H1 (cell line): ENCODE measurements at regions not wholly inside any gene's neighbourhood (a gene's known extent, or its start where the extent isn't known, plus 50 kb on each side); places are given as distances from the start of the nearest gene placed in this dataset.

Source experiments
- CTCF ChIA-PET: fragments of 300-600 bp; sonication (Branson Sonifier 250); formaldehyde crosslinking; loops from one replicate; lab custom pipeline; 2021; ENCODE audit not compliant: partially characterized antibody; lab: Charles Lee
- POLR2A ChIA-PET: fragments of 300-600 bp; sonication (Branson Sonifier 250); formaldehyde crosslinking; loops from one replicate; lab custom pipeline; 2021; ENCODE audit warnings: inconsistent platforms; ENCODE audit not compliant: partially characterized antibody; lab: Charles Lee
- DNase-seq, 2 experiments: peaks; one replicate each; pipeline versions ENCODE4 v3.0.0 to v3.0.0-alpha.2; 2010 to 2022; ENCODE audit warnings: low spot score in 2 of 2, low read depth in 1 of 2, mixed read lengths in 1 of 2
- FAIRE-seq: peaks from 2 replicates; lab custom pipeline; 2011; peaks lifted over from hg19 to GRCh38; lab: Jason Lieb, UNC
- H2AFZ ChIP-seq: 2 replicates; pipeline ENCODE4 v1.8.1; 2012; ENCODE audit warnings: low read length, inconsistent platforms
- H2AK5ac ChIP-seq: 2 replicates; pipeline ENCODE4 v1.6.1; 2013; ENCODE audit warnings: low read depth, low read length
- H2BK120ac ChIP-seq: replicated peaks from 2 replicates; pipeline ENCODE3; 2013; ENCODE audit warnings: low read depth, low read length, inconsistent platforms
- H2BK12ac ChIP-seq: 2 replicates; pipeline ENCODE4 v1.6.1; 2013; ENCODE audit warnings: low read depth, low read length
- H2BK15ac ChIP-seq: 2 replicates; pipeline ENCODE4 v1.6.1; 2013; ENCODE audit warnings: low read length
- H2BK20ac ChIP-seq: 2 replicates; pipeline ENCODE4 v1.6.1; 2013; ENCODE audit warnings: low read length
- H2BK5ac ChIP-seq: 2 replicates; pipeline ENCODE4 v1.6.1; 2013; ENCODE audit warnings: low read depth, low read length
- H3K14ac ChIP-seq: 2 replicates; pipeline ENCODE4 v1.6.1; 2013; ENCODE audit warnings: inconsistent platforms; ENCODE audit not compliant: insufficient read length
- H3K18ac ChIP-seq: 2 replicates; pipeline ENCODE4 v1.6.1; 2013; ENCODE audit warnings: low read length; ENCODE audit errors: extremely low read depth
- H3K23ac ChIP-seq: 2 replicates; pipeline ENCODE4 v1.6.1; 2013; ENCODE audit warnings: inconsistent platforms; ENCODE audit not compliant: insufficient read length
- H3K23me2 ChIP-seq: 2 replicates; pipeline ENCODE4 v1.6.1; 2013; ENCODE audit warnings: low read depth, low read length
- H3K27ac ChIP-seq: 2 replicates; pipeline ENCODE4 v1.6.1; 2011; ENCODE audit warnings: low read depth, low read length, inconsistent platforms
- H3K27me3 ChIP-seq, 4 experiments: replicated peaks in 1 of 4; 1 replicate in 1 of 4; 2 replicates in 3 of 4; pipeline versions ENCODE4 v1.6.1 to v1.8.1; 2011 to 2013; ENCODE audit warnings: low read length in 3 of 4, mild to moderate bottlenecking in 3 of 4, inconsistent platforms in 2 of 4, mixed read lengths in 2 of 4, moderate library complexity in 1 of 4; ENCODE audit not compliant: control insufficient read depth in 3 of 4, insufficient read depth in 3 of 4; ENCODE audit errors: extremely low read depth in 1 of 4
- H3K36me3 ChIP-seq, 4 experiments: 2 replicates each; pipeline versions ENCODE4 v1.6.1 to v1.8.1; 2011 to 2013; ENCODE audit warnings: mild to moderate bottlenecking in 4 of 4, low read length in 3 of 4, moderate library complexity in 2 of 4, control low read depth in 1 of 4, inconsistent platforms in 1 of 4; ENCODE audit not compliant: insufficient read depth in 4 of 4, control insufficient read depth in 2 of 4
- H3K4ac ChIP-seq: replicated peaks from 2 replicates; pipeline ENCODE3; 2013; ENCODE audit warnings: low read length, low read depth, mixed read lengths, inconsistent platforms; ENCODE audit not compliant: insufficient read length
- H3K4me1 ChIP-seq, 4 experiments: replicated peaks in 1 of 4; 1 replicate in 1 of 4; 2 replicates in 3 of 4; pipeline versions ENCODE4 v1.6.1 to v1.8.1; 2011 to 2013; ENCODE audit warnings: low read length in 3 of 4, inconsistent platforms in 2 of 4, mixed read lengths in 1 of 4; ENCODE audit not compliant: insufficient read depth in 4 of 4, control insufficient read depth in 3 of 4
- H3K4me2 ChIP-seq, 2 experiments: 2 replicates each; pipeline versions ENCODE4 v1.6.1 to v1.8.1; 2011 to 2013; ENCODE audit warnings: low read depth in 2 of 2, low read length in 2 of 2, control low read depth in 1 of 2, inconsistent platforms in 1 of 2, mild to moderate bottlenecking in 1 of 2; ENCODE audit not compliant: insufficient read depth in 1 of 2
- H3K4me3 ChIP-seq, 4 experiments: fragments of 200-600, 300-600 bp in 1 of 4; sonication (generic), shearing (Covaris generic), sonication (Bioruptor Twin) in 1 of 4; 2 replicates each; pipeline versions ENCODE4 v1.5.1 to v1.8.1; 2011 to 2016; ENCODE audit warnings: low read length in 4 of 4, low read depth in 3 of 4, control low read depth in 2 of 4, inconsistent platforms in 2 of 4, mild to moderate bottlenecking in 2 of 4, mixed read lengths in 1 of 4, moderate library complexity in 1 of 4; ENCODE audit not compliant: insufficient read depth in 2 of 4; ENCODE audit errors: extremely low read depth in 1 of 4
- H3K56ac ChIP-seq: replicated peaks from 2 replicates; pipeline ENCODE3; 2013; ENCODE audit warnings: low read depth, mild to moderate bottlenecking, mixed read lengths, low read length, inconsistent platforms; ENCODE audit not compliant: insufficient read length
- H3K79me1 ChIP-seq: 2 replicates; pipeline ENCODE4 v1.6.1; 2013; ENCODE audit warnings: low read depth, low read length, control low read depth
- H3K79me2 ChIP-seq, 2 experiments: 2 replicates each; pipeline versions ENCODE4 v1.6.1 to v1.8.1; 2012 to 2013; ENCODE audit warnings: low read length in 2 of 2, mild to moderate bottlenecking in 2 of 2, inconsistent platforms in 1 of 2; ENCODE audit not compliant: insufficient read depth in 2 of 2, control insufficient read depth in 1 of 2
- H3K9ac ChIP-seq, 4 experiments: replicated peaks in 1 of 4; 1 replicate in 1 of 4; 2 replicates in 3 of 4; pipeline versions ENCODE4 v1.6.1 to v1.8.1; 2011 to 2013; ENCODE audit warnings: low read depth in 3 of 4, low read length in 3 of 4, control low read depth in 2 of 4, mild to moderate bottlenecking in 2 of 4, moderate library complexity in 2 of 4, inconsistent platforms in 1 of 4; ENCODE audit errors: extremely low read depth in 1 of 4
- H3K9me3 ChIP-seq, 2 experiments: 2 replicates each; pipeline versions ENCODE4 v1.6.1 to v1.8.1; 2012 to 2013; ENCODE audit warnings: mild to moderate bottlenecking in 2 of 2, moderate library complexity in 2 of 2, control low read depth in 1 of 2, inconsistent platforms in 1 of 2, low read depth in 1 of 2, low read length in 1 of 2, mixed read lengths in 1 of 2; ENCODE audit not compliant: insufficient read depth in 2 of 2
- H4K20me1 ChIP-seq, 2 experiments: replicated peaks in 1 of 2; 2 replicates each; pipeline versions ENCODE3 to v1.8.1; 2011 to 2013; ENCODE audit warnings: inconsistent platforms in 2 of 2, low read length in 2 of 2, mild to moderate bottlenecking in 1 of 2; ENCODE audit not compliant: insufficient read depth in 2 of 2, control insufficient read depth in 1 of 2
- H4K5ac ChIP-seq: 2 replicates; pipeline ENCODE4 v1.6.1; 2013; ENCODE audit warnings: low read length, low read depth, mixed read lengths, inconsistent platforms; ENCODE audit not compliant: insufficient read length
- H4K8ac ChIP-seq: 2 replicates; pipeline ENCODE4 v1.8.0; 2013; ENCODE audit warnings: mild to moderate bottlenecking, moderate library complexity, low read length, inconsistent platforms; ENCODE audit not compliant: insufficient read depth; ENCODE audit errors: extremely low read depth
- H4K91ac ChIP-seq: replicated peaks from 2 replicates; pipeline ENCODE3; 2013; ENCODE audit warnings: low read length, mixed read lengths, inconsistent platforms; ENCODE audit not compliant: insufficient read length
- ATF2 ChIP-seq: IDR thresholded peaks from 2 replicates; pipeline ENCODE4 v1.6.1; 2012; ENCODE audit warnings: low read length, inconsistent platforms
- EGR1 ChIP-seq: IDR thresholded peaks from 2 replicates; pipeline ENCODE4 v1.6.1; 2011; ENCODE audit warnings: low read depth, low read length, borderline replicate concordance
- FOSL1 ChIP-seq: IDR thresholded peaks from 2 replicates; pipeline ENCODE4 v1.6.1; 2011; ENCODE audit warnings: mild to moderate bottlenecking, low read depth, low read length, moderate library complexity; ENCODE audit not compliant: insufficient read depth
- JUND ChIP-seq: IDR thresholded peaks from 2 replicates; pipeline ENCODE4 v1.6.1; 2011; ENCODE audit warnings: mild to moderate bottlenecking, improper control_type of control experiment, low read length
- NRF1 ChIP-seq: IDR thresholded peaks from 2 replicates; pipeline ENCODE4 v1.6.1; 2011; ENCODE audit warnings: mild to moderate bottlenecking, low read depth, low read length, improper control_type of control experiment
- POU5F1 ChIP-seq: IDR thresholded peaks from 2 replicates; pipeline ENCODE4 v1.6.1; 2011; ENCODE audit warnings: low read depth, mild to moderate bottlenecking, low read length, moderate library complexity
- SP1 ChIP-seq: IDR thresholded peaks from 2 replicates; pipeline ENCODE4 v1.6.1; 2011; ENCODE audit warnings: low read depth, low read length
- TEAD4 ChIP-seq: IDR thresholded peaks from 2 replicates; pipeline ENCODE4 v1.6.1; 2012; ENCODE audit warnings: low read depth, low read length, inconsistent platforms, mixed read lengths
- USF2 ChIP-seq: IDR thresholded peaks from 2 replicates; pipeline ENCODE4 v1.6.1; 2011; ENCODE audit warnings: low read length, improper control_type of control experiment
- WGBS, 2 experiments: shearing (Covaris generic) in 1 of 2; methylation state at CpG; one replicate each; pipeline versions ENCODE4 v1.1.6 to v1.1.7; 2013 to 2015; ENCODE audit warnings: low lambda C conversion rate in 2 of 2, mixed read lengths in 2 of 2, inconsistent platforms in 1 of 2, low coverage in 1 of 2, missing lambda C conversion rate in 1 of 2; ENCODE audit not compliant: insufficient replicate concordance in 2 of 2, insufficient coverage in 1 of 2, insufficient read length in 1 of 2; ENCODE audit errors: extremely low coverage in 1 of 2, missing lambda C conversion rate in 1 of 2; 5-methylcytosine and 5-hydroxymethylcytosine counted together

GRCh38 chr2:146124741-146125140 is 1604.8 kb upstream of the ZEB2 start:
- H2BK5ac ChIP-seq = no peak overlapping the region
- no peak overlapping the region for H3K27ac ChIP-seq
- H3K23ac ChIP-seq = no peak overlapping the region
- H3K36me3 ChIP-seq = no peaks in the 10 kb centered on the region
- H4K91ac ChIP-seq = no peak overlapping the region
- no peak overlapping the region for H3K4me3 ChIP-seq
- H3K4me2 ChIP-seq = no peak overlapping the region
- FAIRE-seq (no peak), DNase-seq (no peak)
- no peak overlapping the region for H3K14ac ChIP-seq
- H3K4me1 ChIP-seq = peaks cover 0 to 3% (median 0%) of the 10 kb centered on the region in 4 experiments; a peak in 1 of 7 replicates
- ChIA-PET POLR2A (no interaction called here), CTCF (interaction anchor here (1.4 kb wide), 1 partner anchor 9 kb away, joined by 3 read pairs; no protein-coding TSS in a partner anchor)
- H2AFZ ChIP-seq = no peak overlapping the region
- no peak overlapping the region for H2BK20ac ChIP-seq
- no peak overlapping the region for H3K18ac ChIP-seq
- H3K79me1 ChIP-seq = no peaks in the 10 kb centered on the region
- no peaks in the 10 kb centered on the region for H3K79me2 ChIP-seq
- no peaks in the 10 kb centered on the region for H3K9me3 ChIP-seq
- no peak overlapping the region for H3K9ac ChIP-seq
- 88% methylated on average over 2 of the region's 2 CpGs; no CpG with 5 or more reads in 1 of the 2 experiments for whole genome bisulfite sequencing, 2 experiments
- no peak overlapping the region for H3K56ac ChIP-seq
- no peak overlapping the region for H4K8ac ChIP-seq
- no peak overlapping the region for H2AK5ac ChIP-seq
- H2BK120ac ChIP-seq = no peak overlapping the region
- no peak overlapping the region for H4K5ac ChIP-seq
- H3K27me3 ChIP-seq = no peaks in the 10 kb centered on the region
- no peak overlapping the region for H3K4ac ChIP-seq
- no peaks in the 10 kb centered on the region for H3K23me2 ChIP-seq
- H2BK12ac ChIP-seq = no peak overlapping the region
- no peaks in the 10 kb centered on the region for H4K20me1 ChIP-seq
- H2BK15ac ChIP-seq = no peak overlapping the region
- TF ChIP-seq EGR1 (no peak), TEAD4 (no peak), FOSL1 (no peak), ATF2 (no peak), SP1 (no peak), NRF1 (no peak), JUND (no peak), USF2 (no peak), POU5F1 (no peak)
